ENCODE measurements at regions not wholly inside any gene's neighbourhood (a gene's known extent, or its start where the extent isn't known, plus 50 kb on each side); places are given as distances from the start of the nearest gene placed in this dataset.

DNA sequence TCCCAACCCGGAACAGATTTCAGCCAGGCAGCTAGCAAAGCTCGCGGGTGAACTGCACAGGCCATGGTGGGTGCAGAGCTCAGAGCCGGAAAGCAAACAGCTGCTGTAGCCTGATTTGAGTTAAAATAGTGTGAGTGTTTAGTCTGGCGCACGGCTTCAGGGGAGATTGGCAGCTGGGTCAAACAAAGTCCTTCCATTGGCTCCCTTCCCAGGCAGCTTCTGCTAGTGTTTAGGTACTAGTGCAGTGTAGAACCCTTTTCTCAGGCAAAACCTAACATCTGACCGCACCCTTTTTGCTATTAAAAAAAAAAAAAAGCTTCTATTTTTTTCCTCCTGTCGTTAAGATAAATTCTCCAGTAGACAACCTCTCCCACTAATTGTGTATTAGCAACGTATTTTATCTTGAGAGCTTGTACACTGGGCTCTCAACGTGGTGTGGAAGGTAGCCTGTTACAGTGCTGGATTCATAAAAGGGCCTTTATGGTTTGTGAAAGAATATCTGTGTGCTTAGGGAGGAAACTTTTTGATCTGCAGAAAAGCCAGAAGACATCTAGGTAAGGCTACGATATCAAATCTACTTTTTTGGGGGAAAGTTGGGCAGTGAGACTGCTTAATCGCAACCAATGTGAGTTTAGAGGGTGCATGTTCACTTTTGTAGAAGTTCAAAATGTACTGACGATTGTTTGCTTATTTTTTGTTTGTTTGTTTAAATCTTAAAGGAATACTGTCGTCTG lies 689.6 kb downstream of the USP25 start:
- Histone ChIP-seq H3K27me3 (ENCODE audit: low read depth, low read length) (no peaks in the 10 kb centered on the region), H3K9me3 (ENCODE audit: insufficient read depth, low read length) (no peaks in the 10 kb centered on the region), H3K79me2 (ENCODE audit: low read length) (no peaks in the 10 kb centered on the region), H3K36me3 (replicated peaks; ENCODE audit: low read depth, low read length) (no peaks in the 10 kb centered on the region), H3K4me1 (ENCODE audit: low read length) (no peaks in the 10 kb centered on the region), H3K4me3 (ENCODE audit: low read length) (no peak overlapping the region), H3K9ac (ENCODE audit: low read length) (no peak overlapping the region), H3K27ac (ENCODE audit: low read length) (no peak overlapping the region), H4K20me1 (ENCODE audit: insufficient read depth, low read length) (no peaks in the 10 kb centered on the region), H2AFZ (ENCODE audit: low read depth, low read length) (no peak overlapping the region), H3K4me2 (ENCODE audit: low read length) (no peak overlapping the region)
- no peak for TF ChIP-seq EZH2phosphoT487 (IDR thresholded peaks at IDR 0.05; ENCODE audit: low read depth)
- TF ChIP-seq, protein P1, sequence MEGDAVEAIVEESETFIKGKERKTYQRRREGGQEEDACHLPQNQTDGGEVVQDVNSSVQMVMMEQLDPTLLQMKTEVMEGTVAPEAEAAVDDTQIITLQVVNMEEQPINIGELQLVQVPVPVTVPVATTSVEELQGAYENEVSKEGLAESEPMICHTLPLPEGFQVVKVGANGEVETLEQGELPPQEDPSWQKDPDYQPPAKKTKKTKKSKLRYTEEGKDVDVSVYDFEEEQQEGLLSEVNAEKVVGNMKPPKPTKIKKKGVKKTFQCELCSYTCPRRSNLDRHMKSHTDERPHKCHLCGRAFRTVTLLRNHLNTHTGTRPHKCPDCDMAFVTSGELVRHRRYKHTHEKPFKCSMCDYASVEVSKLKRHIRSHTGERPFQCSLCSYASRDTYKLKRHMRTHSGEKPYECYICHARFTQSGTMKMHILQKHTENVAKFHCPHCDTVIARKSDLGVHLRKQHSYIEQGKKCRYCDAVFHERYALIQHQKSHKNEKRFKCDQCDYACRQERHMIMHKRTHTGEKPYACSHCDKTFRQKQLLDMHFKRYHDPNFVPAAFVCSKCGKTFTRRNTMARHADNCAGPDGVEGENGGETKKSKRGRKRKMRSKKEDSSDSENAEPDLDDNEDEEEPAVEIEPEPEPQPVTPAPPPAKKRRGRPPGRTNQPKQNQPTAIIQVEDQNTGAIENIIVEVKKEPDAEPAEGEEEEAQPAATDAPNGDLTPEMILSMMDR (IDR thresholded peaks at IDR 0.05; ENCODE audit: low read depth, low read length), result no peak

DNA sequence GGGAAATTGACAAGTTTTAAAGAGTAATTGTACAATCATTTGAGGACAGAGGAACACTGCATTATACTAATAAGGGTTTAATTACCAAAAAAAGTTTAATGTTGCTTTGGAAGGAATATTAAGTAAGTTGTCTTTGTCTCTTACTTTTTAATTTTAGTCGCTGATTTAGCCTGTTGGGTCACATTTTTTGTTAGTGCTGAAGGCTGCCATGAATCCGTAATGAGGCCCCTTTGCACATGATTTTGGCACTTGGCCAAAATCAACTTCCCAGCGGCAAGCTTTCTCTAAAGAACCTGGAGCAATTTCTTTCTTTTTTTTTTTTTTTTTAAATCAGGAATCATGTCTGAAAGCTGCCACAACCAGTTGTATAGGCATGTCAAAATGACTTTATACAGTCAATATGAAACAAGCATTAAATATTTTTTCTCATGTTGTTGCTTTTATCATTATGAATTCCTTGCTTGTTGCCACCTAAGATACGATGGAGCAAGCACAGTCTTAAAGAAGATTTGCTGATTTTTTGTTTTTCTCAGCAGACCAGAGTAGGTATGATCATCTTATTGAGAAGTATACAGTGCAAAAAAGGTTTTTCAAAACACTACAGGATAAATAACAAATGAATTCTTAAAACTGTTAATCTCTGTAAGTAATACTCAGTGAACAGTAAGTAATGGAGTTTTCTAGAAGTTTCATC lies 690.4 kb downstream of the USP25 start:
- TF ChIP-seq, protein P1 (IDR thresholded peaks at IDR 0.05; ENCODE audit: low read depth, low read length), result no peak
- no peak for TF ChIP-seq EZH2phosphoT487 (IDR thresholded peaks at IDR 0.05; ENCODE audit: low read depth)
- Histone ChIP-seq H4K20me1 (ENCODE audit: insufficient read depth, low read length) (no peaks in the 10 kb centered on the region), H3K4me3 (ENCODE audit: low read length) (no peak overlapping the region), H3K36me3 (replicated peaks; ENCODE audit: low read depth, low read length) (no peaks in the 10 kb centered on the region), H3K9ac (ENCODE audit: low read length) (no peak overlapping the region), H2AFZ (ENCODE audit: low read depth, low read length) (no peak overlapping the region), H3K27me3 (ENCODE audit: low read depth, low read length) (no peaks in the 10 kb centered on the region), H3K27ac (ENCODE audit: low read length) (no peak overlapping the region), H3K4me1 (ENCODE audit: low read length) (no peaks in the 10 kb centered on the region), H3K9me3 (ENCODE audit: insufficient read depth, low read length) (no peaks in the 10 kb centered on the region), H3K79me2 (ENCODE audit: low read length) (no peaks in the 10 kb centered on the region), H3K4me2 (ENCODE audit: low read length) (no peak overlapping the region)

DNA sequence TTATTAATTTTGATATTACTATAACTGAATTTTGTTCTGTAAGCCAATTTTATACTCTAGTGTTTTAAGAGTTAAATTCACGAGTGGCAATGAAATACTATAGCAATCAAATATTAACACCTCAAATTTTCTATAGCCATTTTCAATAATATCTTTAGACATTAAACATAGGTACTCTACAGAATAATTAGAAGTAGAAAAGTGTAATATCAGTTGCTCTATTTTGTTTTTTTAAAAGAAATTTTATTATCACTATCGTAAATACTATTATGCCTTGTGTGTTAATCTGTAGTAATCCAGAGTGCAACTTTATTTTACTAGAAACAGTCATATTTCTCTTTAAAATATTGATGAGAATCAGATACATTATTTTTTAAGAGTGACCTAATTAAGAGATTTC lies 691.2 kb downstream of the USP25 start:
- no peaks in the 10 kb centered on the region for H3K79me2 ChIP-seq (ENCODE audit: low read length)
- H3K9me3 ChIP-seq (ENCODE audit: insufficient read depth, low read length), result no peaks in the 10 kb centered on the region
- no peaks in the 10 kb centered on the region for H3K27me3 ChIP-seq (ENCODE audit: low read depth, low read length)
- no peak overlapping the region for H3K4me3 ChIP-seq (ENCODE audit: low read length)
- no peaks in the 10 kb centered on the region for H3K36me3 ChIP-seq (replicated peaks; ENCODE audit: low read depth, low read length)
- no peak overlapping the region for H3K27ac ChIP-seq (ENCODE audit: low read length)
- TF ChIP-seq EZH2phosphoT487 (IDR thresholded peaks at IDR 0.05; ENCODE audit: low read depth), result no peak
- TF ChIP-seq, protein P1 (IDR thresholded peaks at IDR 0.05; ENCODE audit: low read depth, low read length), result no peak
- no peaks in the 10 kb centered on the region for H4K20me1 ChIP-seq (ENCODE audit: insufficient read depth, low read length)
- no peak overlapping the region for H2AFZ ChIP-seq (ENCODE audit: low read depth, low read length)
- no peak overlapping the region for H3K9ac ChIP-seq (ENCODE audit: low read length)
- no peaks in the 10 kb centered on the region for H3K4me1 ChIP-seq (ENCODE audit: low read length)
- no peak overlapping the region for H3K4me2 ChIP-seq (ENCODE audit: low read length)

DNA sequence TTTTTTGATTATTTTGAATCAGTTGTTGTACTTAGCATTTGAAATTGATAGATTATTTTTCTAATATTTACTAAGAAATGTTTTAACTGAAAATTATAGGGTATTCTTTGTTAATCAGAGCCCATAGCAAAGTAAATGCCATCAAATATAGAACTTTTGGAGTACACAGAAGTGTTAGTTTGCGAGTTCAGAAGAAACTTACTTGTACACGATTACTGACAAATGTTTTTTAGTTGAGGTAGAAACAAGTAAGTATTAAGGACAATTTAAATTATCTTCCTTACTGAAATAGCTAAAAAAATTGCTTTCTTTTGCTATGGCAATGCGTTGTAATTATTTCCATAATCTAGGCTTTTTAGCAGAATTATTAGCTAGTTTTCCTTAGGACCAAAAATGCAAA lies 692.2 kb downstream of the USP25 start:
- H3K9me3 ChIP-seq (ENCODE audit: insufficient read depth, low read length), result no peaks in the 10 kb centered on the region
- H3K4me1 ChIP-seq (ENCODE audit: low read length), result no peaks in the 10 kb centered on the region
- H3K27me3 ChIP-seq (ENCODE audit: low read depth, low read length), result no peaks in the 10 kb centered on the region
- H4K20me1 ChIP-seq (ENCODE audit: insufficient read depth, low read length), result no peaks in the 10 kb centered on the region
- H3K79me2 ChIP-seq (ENCODE audit: low read length), result no peaks in the 10 kb centered on the region
- no peak overlapping the region for H2AFZ ChIP-seq (ENCODE audit: low read depth, low read length)
- H3K4me2 ChIP-seq (ENCODE audit: low read length), result no peak overlapping the region
- no peaks in the 10 kb centered on the region for H3K36me3 ChIP-seq (replicated peaks; ENCODE audit: low read depth, low read length)
- no peak overlapping the region for H3K9ac ChIP-seq (ENCODE audit: low read length)
- no peak overlapping the region for H3K4me3 ChIP-seq (ENCODE audit: low read length)
- TF ChIP-seq, protein P1 (IDR thresholded peaks at IDR 0.05; ENCODE audit: low read depth, low read length), result no peak
- no peak for TF ChIP-seq EZH2phosphoT487 (IDR thresholded peaks at IDR 0.05; ENCODE audit: low read depth)
- no peak overlapping the region for H3K27ac ChIP-seq (ENCODE audit: low read length)
